ENCODE measurements at regions not wholly inside any gene's neighbourhood (a gene's known extent, or its start where the extent isn't known, plus 50 kb on each side); places are given as distances from the start of the nearest gene placed in this dataset.

DNA sequence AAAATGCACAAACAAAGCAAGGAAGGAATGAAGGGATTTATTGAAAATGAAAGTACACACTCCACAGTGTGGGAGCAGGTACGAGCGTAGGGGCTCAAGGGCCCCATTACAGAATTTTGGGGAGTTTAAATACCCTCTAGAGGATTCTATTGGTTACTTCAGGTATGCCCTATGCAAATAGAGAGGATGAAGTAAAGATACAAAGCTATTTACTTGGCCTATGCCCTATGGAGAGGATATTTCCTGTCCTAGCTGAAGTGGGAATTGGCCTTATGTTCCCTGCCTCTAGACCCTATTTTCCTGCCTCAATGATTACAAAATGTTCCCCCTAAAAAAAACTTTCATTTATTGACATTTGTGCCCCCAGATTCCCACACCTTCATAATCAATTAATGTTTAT is 59.7 kb upstream of the ASIP start:
- Histone ChIP-seq H3K79me1 (ENCODE audit: low read depth, low read length) (no peaks in the 10 kb centered on the region), H2BK120ac (replicated peaks; ENCODE audit: low read depth, low read length) (no peak overlapping the region), H4K20me1 (replicated peaks in 1 of 2; ENCODE audit: control insufficient read depth in 1 of 2, insufficient read depth in 2 of 2, low read length in 2 of 2) (no peaks in the 10 kb centered on the region), H3K36me3 (ENCODE audit: control insufficient read depth in 2 of 4, insufficient read depth in 4 of 4, low read length in 3 of 4) (no peaks in the 10 kb centered on the region), H4K8ac (ENCODE audit: extremely low read depth, insufficient read depth, low read length) (no peak overlapping the region), H3K23me2 (ENCODE audit: low read depth, low read length) (no peaks in the 10 kb centered on the region), H3K56ac (replicated peaks; ENCODE audit: insufficient read length, low read depth, low read length) (no peak overlapping the region), H3K23ac (ENCODE audit: insufficient read length) (no peak overlapping the region), H3K4me3 (ENCODE audit: extremely low read depth in 1 of 4, insufficient read depth in 2 of 4, low read depth in 3 of 4, low read length in 4 of 4) (no peak overlapping the region), H2BK15ac (ENCODE audit: low read length) (no peak overlapping the region), H2AFZ (ENCODE audit: low read length) (no peak overlapping the region), H3K9ac (replicated peaks in 1 of 4; ENCODE audit: extremely low read depth in 1 of 4, low read depth in 3 of 4, low read length in 3 of 4) (no peak overlapping the region), H2BK20ac (ENCODE audit: low read length) (no peak overlapping the region), H3K4me1 (replicated peaks in 1 of 4; ENCODE audit: control insufficient read depth in 3 of 4, insufficient read depth in 4 of 4, low read length in 3 of 4) (peaks cover 0 to 2% (median 0%) of the 10 kb centered on the region in 4 experiments; a peak in 1 of 7 replicates), H4K91ac (replicated peaks; ENCODE audit: insufficient read length, low read length) (no peak overlapping the region), H3K14ac (ENCODE audit: insufficient read length) (no peak overlapping the region), H4K5ac (ENCODE audit: insufficient read length, low read depth, low read length) (no peak overlapping the region), H3K4ac (replicated peaks; ENCODE audit: insufficient read length, low read depth, low read length) (no peak overlapping the region), H2BK12ac (ENCODE audit: low read depth, low read length) (no peak overlapping the region), H3K27me3 (replicated peaks in 1 of 4; ENCODE audit: control insufficient read depth in 3 of 4, extremely low read depth in 1 of 4, insufficient read depth in 3 of 4, low read length in 3 of 4) (no peaks in the 10 kb centered on the region), H3K27ac (ENCODE audit: low read depth, low read length) (no peak overlapping the region), H2BK5ac (ENCODE audit: low read depth, low read length) (no peak overlapping the region), H3K79me2 (ENCODE audit: control insufficient read depth in 1 of 2, insufficient read depth in 2 of 2, low read length in 2 of 2) (no peaks in the 10 kb centered on the region), H3K18ac (ENCODE audit: extremely low read depth, low read length) (no peak overlapping the region), H3K4me2 (ENCODE audit: insufficient read depth in 1 of 2, low read depth in 2 of 2, low read length in 2 of 2) (no peak overlapping the region), H2AK5ac (ENCODE audit: low read depth, low read length) (no peak overlapping the region), H3K9me3 (ENCODE audit: insufficient read depth in 2 of 2, low read depth in 1 of 2, low read length in 1 of 2) (no peaks in the 10 kb centered on the region)
- no peak for TF ChIP-seq USF2 (IDR thresholded peaks at IDR 0.05; ENCODE audit: low read length)
- no peak for TF ChIP-seq CREB1 (IDR thresholded peaks at IDR 0.05)
- TF ChIP-seq HDAC2 (IDR thresholded peaks at IDR 0.05; ENCODE audit: borderline replicate concordance in 1 of 2, low read depth in 2 of 2, low read length in 2 of 2) = no peak
- TF ChIP-seq TAF7 (optimal IDR thresholded peaks at IDR 0.05; ENCODE audit: borderline replicate concordance, low read depth, low read length) = no peak
- no peak for TF ChIP-seq SUZ12 (IDR thresholded peaks at IDR 0.05; ENCODE audit: low read length)
- no peak for TF ChIP-seq POLR2A (IDR thresholded peaks at IDR 0.05; ENCODE audit: control extremely low read depth in 1 of 2, low read depth in 2 of 2, low read length in 2 of 2)
- no peak for TF ChIP-seq BACH1 (IDR thresholded peaks at IDR 0.05; ENCODE audit: low read length)
- TF ChIP-seq SP2 (IDR thresholded peaks at IDR 0.05; ENCODE audit: low read length) = no peak
- TF ChIP-seq YY1 (IDR thresholded peaks at IDR 0.05; ENCODE audit: low read depth, low read length) = no peak
- no peak for TF ChIP-seq POU5F1 (IDR thresholded peaks at IDR 0.05; ENCODE audit: low read depth, low read length)
- FAIRE-seq = no peak
- ChIA-PET CTCF (ENCODE audit: partially characterized antibody) (interaction anchor here (0.6 to 1.5 kb wide), 4 partner anchors 11 to 131 kb away, joined by 3 read pairs; no protein-coding TSS in a partner anchor), POLR2A (ENCODE audit: partially characterized antibody) (interaction anchor here (1.1 kb wide), 1 partner anchor 83 kb away, joined by 4 read pairs; no protein-coding TSS in a partner anchor)
- 87% methylated on average over 2 of the region's 2 CpGs; no CpG with 5 or more reads in 1 of the 2 experiments for WGBS, 2 experiments (ENCODE audit: extremely low coverage in 1 of 2, insufficient coverage in 1 of 2, insufficient read length in 1 of 2, insufficient replicate concordance in 2 of 2, low coverage in 1 of 2, low lambda C conversion rate in 2 of 2, missing lambda C conversion rate in 1 of 2)
- no peak for DNase-seq (ENCODE audit: low read depth in 1 of 2, low spot score in 2 of 2)
